GM19467 (cell line): ENCODE measurements at regions not wholly inside any gene's neighbourhood (a gene's known extent, or its start where the extent isn't known, plus 50 kb on each side); places are given as distances from the start of the nearest gene placed in this dataset.
A peak's percentile ranks its signal among the peaks of the same experiment; 100 is the strongest.

Experiments
- ATAC-seq: cut with Tn5 transposase; IDR thresholded peaks from one replicate; pipeline ENCODE4 v1.9.1; 2021; ENCODE audit warnings: mild to moderate bottlenecking, moderate library complexity; ENCODE audit not compliant: unreplicated experiment

DNA sequence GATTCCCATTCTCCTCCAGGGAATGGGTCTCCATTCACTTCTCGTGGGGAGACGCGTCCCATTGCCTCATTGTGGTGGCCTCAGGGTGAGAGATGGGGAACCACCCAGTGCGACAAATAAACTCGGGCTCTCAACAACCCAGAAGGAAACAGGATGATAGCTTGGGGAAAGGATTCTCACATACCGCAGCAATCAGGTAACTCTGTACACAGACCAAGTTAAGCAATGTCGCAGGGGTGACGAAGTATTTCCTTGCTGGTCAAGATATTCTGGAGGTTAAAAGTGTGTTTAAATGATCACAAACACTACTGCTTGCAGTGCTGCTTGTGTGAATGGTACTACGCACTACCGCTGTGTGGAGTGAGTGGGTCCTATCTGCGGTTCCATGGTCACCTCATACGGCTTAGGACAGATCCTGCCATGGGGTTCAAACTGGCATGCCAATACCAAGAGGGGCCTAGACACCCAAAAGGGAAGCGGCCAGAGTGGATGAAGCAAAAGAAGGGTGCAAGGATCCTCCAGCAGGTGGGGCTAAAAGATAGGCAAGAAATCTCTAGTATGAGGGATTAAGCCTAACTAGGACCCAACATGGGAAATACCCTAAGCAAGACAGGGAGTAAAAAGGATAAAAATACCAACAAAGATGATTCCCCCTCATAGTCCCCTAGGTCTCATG, 143.8 kb upstream of the TMEM106B start:
- peak; percentile 69 for ATAC-seq

DNA sequence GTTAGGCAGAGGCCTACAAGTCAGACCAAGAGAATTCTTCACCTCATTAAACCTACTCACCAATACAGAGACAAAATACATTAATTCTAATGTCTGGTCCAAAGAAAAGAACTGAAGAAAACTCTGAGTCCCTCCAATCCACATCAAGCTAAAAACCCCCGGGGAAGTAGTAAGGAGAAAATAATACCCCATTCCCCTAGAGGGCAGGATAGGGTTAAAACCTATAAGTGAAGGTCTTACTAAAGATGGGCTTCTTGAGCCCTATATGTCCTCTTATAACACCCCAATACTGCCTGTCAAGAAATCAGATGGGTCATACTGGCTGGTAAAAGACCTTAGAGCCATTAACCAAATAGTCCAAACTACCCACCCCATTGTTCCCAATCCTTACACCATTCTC, 141.3 kb upstream of the TMEM106B start:
- ATAC-seq, result no peak

DNA sequence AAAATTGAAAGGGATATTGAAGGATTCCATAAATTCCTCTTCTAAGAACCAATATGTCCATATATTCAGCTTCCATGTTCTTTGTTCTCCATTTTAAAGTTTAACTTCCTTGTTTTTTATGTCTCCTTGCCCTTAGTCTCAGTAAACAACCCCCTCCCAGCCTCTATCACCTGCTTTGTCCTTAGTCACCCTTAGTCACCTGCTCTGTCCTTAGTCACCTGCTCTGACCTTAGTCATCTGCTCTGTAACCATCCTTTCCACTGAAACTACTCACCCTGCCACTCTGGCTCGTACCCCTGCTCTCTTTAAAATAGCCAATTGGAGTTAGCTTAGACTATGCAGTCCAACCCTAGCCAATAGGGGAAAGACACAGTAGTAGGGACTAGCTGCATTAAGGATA, 136.2 kb upstream of the TMEM106B start:
- ATAC-seq, result no peak

DNA sequence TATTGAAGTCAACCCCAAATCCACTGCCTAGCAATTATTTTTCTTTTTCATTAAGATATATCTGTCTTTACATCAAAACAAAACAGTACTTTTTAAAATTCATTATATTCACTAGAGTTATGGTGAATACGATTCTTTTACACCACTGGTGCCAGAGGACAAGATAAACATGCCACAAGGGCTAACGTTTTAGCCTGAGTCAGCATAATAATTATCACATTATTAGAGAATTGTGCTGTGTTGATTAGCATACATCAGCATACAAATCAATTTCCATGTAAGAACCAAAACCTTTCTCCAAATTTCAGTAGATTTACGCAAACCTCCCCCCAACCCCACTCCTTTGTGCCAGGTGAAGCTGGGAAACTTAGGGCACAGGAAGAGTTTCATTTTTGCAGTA, 131.1 kb upstream of the TMEM106B start:
- no peak for ATAC-seq

DNA sequence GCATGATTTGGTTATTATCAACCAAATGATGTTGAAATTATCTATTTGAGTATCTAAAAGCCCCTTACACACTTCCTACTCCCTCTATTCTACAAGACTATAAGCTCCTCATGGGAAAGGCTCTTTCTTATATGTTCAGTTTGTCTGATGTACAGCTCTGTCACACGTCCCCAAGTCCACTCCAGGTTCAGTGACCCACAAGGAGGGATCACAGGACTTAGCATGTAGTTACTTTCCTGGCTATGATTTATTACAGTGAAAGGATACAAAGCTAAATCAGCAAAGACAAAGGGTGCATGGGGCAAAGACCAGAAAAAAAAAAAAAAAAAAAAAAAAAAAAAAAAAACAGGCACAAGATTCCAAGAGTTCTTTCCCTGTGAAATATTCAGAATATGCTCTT, 125.6 kb upstream of the TMEM106B start:
- no peak for ATAC-seq

DNA sequence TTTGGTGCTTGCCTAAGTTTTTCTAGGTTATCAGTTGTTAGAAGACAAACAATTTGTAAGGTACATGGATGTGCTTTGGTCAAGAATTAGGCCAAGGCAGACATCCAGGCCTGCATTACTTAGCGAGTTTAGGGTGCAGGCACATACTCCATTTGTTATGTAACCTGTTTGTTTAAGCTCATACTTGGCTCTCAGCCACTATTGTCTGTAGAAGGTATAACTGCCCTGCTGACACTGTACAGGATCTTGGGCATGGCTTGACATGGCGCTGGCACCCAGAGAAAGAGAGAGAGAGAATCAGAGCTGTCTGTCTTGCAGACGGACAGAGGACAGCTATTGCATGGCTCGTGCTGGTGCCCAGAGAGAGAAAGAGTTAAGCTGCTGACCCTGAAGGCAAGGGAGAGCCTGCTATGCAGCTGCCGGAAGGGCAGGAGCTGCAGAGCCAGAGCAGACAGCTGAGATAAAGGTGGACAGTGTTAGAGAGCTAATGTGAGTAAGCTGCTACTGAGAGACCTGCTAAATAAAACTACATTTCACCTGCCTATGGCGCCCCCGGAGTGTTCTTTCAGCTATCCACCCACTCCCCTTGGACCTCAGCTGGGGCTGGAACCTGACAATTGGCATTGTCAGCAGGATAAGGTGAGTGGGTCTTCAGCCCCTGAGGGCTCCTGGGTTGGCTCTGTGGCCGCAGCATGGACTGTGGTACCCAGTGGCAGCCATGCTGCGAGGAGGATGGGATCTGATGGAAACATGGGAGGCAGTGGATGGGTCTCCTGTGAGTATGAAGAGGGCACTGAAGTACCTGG, 120.9 kb upstream of the TMEM106B start:
- no peak for ATAC-seq

DNA sequence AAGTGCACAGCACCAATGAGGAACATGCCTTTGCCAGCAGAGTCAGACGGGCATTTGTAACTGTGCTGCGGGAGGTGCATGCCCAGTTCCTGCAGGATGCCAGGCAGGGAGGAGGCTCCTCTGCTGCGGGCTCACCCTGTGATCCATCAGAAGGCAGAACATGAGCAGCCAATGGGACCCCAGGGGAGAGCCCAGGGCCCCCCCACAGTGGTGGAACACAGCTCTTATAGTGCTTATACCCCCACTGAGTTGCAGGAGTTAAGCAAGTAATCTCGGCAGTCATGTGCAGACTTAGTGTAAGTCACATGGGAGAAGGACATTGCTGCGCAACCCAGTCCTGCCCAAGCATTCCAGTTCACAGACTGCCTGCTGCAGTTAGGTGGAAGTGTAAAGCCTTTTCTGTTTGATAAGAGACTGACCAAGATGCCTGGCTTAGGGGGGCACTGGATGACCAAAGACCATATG, 120.3 kb upstream of the TMEM106B start:
- ATAC-seq, result no peak

DNA sequence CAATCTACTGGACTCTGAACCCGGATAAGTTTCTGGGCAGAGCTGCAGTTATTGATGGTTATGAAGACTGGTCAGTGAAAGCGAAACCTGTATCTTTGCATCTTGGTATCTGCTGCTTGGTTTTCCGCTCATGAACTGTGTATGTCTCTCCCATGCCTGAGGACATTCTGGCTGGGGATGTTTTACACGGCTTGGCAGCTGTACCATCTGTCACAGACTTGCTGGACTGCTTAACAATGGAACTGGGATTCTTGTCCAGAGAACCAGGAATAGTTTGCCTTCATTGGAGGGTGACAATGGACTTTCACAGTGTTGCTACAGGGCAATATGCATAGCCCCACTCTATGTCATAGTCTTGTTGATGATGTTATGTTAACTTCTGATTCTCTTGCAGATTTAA, 119.9 kb upstream of the TMEM106B start:
- no peak for ATAC-seq

DNA sequence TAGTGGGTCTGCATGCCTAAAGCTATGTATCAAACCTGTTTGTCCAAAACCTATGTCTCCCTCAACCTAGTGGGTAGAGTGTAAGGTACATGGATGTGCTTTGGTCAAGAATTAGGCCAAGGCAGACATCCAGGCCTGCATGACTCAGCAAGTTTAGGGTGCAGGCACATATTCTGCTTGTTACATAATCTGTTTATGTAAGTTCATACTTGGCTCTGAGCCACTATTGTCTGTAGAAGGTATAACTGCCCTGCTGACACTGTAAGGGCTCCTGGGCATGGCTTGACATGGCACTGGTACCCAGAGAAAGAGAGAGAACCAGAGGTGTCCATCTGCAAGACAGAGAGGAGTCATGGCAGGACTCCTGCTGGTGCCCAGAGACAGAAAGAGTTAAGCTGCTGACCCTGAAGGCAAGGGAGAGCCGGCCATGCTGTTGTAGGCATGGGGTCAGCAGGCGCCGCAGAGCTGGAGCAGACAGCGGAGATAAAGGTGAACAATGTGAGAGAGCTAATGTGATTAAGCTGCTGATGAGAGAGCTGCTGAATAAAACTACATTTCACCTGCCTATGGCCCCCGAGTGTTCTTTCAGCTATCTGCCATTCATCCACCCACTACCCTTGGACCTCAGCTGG, 118.5 kb upstream of the TMEM106B start:
- ATAC-seq, result no peak

DNA sequence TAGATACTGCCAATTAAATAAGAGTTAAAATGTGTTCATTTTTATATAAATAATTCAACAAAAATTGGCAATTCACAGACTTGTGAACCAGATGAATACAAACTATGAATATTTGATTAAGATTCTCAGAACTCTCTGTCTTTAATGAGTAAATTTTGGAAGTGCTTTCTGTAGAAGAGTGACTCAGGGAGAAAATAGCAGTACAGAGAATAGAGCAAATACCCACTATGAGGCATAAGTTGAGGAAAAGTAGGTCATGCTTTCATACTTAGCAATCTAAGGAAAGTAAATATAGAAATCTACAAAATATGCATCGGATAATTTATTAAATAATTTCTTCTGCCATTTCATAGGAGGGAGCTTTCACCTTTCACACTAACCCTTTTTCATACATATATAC, 117.7 kb upstream of the TMEM106B start:
- ATAC-seq, result no peak

DNA sequence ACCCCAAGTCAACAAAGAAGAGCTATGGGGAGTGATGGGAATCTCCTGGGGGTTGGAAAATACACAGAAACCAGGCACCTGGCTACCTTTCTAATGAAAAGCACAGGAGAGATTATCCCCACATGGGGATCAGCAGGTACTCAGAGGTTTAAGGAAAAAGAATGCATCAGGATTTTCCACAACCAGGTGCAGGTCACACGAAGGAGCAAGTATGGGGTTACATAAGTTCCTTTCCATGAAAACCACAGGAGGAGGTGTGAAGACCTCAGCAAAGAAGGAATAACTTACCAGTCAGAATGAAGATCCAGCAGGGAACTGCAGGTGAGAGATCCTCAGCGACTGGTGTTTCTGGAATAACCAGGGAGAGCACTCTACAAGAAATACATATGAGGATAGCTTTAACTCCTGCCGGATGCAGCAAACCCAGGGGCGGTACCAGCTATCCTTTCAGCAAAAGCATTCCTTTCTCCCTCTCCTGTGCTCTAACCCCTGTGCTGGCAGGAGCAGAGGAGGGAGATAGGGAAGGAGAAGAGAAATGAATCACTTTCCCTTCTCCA, 116.7 kb upstream of the TMEM106B start:
- no peak for ATAC-seq

DNA sequence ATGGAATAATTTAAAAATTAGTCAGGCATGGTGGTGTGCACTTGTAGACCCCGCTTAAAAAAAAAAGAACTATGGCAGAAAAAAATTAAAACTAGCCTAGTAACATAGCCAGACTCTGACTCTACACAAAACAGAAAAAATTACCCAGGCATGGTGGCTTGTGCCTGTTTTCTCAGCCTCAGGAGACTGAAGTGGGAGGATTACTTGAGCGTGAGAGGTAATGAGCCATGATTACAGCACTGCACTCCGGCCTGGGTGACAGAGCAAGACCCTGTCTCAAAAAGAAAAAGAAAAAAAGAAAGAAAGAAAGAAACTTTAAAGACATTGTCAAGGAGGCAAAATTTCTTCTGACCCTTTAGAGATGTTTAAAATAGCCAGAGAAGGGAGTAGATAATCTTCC, 109.0 kb upstream of the TMEM106B start:
- ATAC-seq, result no peak

DNA sequence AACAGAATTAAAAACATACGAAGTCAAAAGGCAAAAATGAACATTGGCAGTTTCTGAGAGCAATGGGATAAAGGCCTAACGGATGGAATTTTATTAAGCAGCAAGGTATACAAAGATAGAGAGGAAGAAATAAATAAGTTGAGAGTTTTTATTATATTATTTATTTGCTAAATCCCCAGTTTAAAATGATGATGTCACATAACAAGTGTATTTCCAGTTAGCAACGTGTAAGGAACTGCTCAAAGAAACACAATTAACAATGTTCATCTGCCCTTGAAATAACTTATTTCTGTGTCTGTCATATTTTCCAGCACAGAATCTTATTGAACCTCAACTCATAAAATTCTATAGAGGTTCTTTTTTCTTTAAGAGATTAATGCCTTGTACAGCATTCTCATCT, 108.6 kb upstream of the TMEM106B start:
- no peak for ATAC-seq

DNA sequence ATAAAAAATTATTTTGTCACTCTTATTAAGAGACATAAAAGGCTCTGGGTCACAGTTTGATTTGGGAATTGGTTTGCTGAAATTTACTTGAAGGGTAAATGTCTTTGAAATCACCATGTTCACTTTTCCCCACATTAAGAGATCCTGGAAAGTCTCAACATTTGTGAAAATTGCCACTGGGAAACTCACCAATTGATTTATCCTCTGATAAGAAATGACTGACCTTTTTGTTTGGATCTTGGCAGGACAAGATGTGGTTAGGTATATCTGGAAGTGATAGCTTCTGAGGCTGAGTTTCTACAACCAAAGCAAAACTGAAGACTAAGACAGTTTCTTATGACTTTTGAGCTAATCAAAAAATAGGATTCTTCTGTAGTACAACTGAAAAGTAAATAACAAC, 107.1 kb upstream of the TMEM106B start:
- no peak for ATAC-seq

DNA sequence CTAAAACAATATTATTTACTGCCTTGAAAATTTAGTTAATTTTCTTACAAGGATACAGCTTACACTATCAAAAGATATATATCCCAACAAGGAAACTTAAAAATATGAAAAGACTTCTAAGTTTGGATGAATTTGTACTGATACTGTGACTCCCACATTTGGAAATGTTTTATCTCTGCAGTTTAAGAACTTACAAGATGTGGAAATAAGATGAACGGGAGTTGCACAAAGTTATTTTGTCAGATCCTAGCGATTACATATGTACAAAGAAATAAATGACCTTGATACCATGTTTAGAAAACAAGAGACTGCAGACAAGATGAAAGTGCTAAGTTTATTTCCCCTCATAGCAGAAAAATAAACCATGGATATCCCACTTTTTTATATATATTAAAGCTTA, 103.7 kb upstream of the TMEM106B start:
- no peak for ATAC-seq

DNA sequence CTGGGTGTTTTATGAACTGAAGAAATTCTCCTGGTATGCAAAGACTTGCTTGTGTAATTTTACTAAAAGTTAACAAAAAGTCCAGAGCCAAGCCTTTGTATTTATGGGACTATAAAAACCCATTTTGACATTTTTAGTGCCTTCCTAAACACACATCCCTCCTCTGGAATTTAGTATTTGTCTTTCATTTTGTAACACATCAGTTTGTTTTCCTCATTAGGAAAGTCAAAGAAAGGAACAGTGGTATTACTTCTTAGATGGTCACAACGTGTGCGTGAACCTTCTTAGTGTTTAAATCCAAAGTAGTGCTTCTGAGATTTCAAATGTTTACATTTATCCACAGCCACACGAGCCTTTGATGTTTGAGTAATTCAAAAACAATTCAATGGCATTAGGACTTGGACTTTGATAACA, 103.2 kb upstream of the TMEM106B start:
- no peak for ATAC-seq

DNA sequence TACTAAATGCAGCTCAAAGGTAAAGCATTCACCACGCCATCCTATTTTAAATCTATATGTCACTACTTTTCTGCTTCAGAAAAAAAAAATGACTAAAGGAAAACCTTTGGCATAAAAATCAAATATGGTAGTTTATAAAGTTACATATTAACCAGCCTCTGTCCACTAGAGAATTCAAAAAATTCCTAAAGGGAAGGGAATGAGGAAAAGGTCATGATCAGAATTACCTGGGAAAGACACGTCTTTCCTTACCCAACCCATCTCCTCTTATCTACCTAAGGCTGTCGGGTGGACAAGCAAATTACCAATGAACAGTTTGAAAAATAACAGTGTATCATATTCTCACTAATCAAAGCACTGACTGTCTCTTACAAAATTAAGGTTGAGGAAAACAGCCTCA, 100.7 kb upstream of the TMEM106B start:
- ATAC-seq, result no peak

DNA sequence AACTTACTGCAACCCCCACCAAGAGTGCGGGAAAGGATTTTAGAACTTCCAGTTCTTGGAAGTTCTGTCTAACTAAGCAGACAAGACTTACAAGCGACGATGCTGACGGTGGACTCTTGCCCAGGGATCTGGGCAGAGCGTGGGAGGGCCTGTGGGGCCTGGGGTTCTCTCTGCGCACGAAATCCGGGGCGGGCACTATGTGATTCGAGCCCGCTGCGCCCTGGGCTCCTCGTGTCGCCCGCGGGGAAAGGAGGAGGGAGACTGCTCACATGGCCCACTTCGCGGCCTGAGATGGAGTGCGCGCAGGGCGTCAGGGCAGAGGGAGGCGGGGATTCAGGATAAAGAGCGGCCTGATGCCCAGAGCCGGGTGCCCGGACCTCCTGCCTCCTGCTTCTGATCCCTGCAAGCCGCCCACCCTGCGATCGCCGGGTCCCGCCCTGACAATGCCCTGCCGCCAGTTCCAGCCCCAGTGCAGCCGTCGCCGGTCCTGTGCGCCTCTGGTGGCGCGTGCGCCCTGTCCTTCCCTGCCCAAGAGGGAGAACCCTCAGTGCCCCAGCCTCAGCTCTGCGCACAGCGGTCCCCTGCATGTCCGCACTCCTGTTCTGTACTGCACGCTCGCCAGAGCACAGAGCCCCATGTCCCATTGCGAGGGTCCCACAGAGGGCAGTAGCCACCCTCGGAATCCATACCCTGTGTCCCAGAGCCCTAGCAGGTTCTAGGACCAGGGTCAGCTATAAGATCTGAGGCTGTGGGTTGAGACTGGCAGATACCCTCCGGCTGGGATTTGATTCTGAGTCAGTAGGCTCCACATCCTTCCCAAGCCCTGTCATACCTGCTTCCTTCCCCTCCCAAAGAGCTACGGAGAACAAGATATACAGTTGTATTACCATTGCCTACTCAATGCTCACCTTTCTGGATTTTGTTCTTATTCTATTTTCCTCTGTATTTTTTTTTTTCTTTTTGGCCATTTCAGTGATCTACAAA, 99.4 kb upstream of the TMEM106B start:
- ATAC-seq, result no peak

DNA sequence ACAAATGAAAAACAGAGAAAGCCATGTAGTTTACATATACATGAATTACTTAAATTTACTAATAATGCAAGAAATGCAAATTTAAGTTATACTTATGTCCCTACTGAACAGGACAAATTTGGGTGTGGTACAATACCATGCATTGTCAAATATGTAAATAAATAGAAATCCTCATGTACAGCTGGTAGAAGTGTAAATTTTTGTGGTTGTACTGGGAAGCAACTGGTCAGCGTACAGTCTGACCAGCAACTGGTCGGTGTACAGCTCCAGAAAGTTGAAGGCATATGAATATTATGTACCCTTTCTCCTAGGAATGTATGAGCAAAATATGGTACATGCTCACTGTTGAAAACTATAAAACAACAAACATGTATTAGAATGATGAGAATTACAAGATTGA, 93.9 kb upstream of the TMEM106B start:
- ATAC-seq, result no peak

DNA sequence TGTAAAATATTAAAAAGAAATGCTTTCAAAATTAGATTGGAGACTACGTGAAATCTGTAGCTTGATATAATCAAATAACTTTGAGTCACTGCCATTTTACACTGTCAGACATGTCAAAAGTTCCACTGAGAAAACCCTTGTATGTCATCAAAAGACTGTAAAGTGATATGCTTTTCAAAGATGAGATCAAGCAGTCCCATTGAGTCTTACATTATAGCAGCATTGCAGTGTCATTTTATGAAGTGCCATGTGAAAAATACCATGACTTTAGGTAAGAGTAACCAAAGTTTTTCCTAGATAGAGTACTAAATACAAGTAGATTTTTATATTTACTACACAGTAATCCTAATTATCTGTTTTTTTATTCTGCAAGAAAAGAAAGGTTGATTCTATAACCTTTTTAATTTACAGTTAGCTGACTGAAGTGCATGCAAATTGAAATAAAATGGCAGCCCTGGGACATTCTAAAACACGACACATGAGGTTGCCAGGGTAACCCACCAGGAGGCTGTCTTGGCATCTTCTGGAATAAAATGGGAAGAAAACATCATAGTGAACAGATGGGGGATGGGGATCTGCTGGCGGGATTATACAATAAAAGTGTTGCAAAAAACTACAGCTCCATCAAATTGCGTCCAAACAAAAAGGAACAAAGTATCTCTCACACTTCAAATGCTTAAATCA, 91.3 kb upstream of the TMEM106B start:
- ATAC-seq, result no peak
